GM12872 (cell line): ENCODE measurements at regions not wholly inside any gene's neighbourhood (a gene's known extent, or its start where the extent isn't known, plus 50 kb on each side); places are given as distances from the start of the nearest gene placed in this dataset.

ENCODE experiments used
- TF ChIP-seq, protein P1 (sequence below): IDR thresholded peaks from 3 replicates; pipeline ENCODE4 v1.5.1; 2011; ENCODE audit warnings: low read depth, mild to moderate bottlenecking, low read length, moderate library complexity; ENCODE audit not compliant: insufficient read depth

DNA sequence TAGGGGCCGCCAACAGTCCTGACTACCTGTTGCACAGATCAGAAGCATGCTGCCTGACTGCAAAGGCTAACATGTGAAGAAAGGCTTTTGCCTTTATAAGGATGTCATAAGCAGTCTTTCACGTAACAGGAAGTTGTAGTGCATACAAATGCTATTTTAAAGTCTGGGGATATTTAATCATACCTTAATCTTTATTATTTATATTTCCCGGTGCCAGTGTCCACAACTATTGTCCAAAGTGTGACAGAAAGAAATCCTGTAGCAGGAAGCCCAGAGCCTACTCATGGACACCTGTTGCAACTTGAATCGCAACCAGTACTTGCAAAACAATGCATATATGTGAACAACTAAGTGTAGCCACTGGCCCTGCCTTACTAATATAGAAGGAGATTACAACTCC lies 235.8 kb downstream of the ALDH8A1 start:
- TF ChIP-seq, protein P1, sequence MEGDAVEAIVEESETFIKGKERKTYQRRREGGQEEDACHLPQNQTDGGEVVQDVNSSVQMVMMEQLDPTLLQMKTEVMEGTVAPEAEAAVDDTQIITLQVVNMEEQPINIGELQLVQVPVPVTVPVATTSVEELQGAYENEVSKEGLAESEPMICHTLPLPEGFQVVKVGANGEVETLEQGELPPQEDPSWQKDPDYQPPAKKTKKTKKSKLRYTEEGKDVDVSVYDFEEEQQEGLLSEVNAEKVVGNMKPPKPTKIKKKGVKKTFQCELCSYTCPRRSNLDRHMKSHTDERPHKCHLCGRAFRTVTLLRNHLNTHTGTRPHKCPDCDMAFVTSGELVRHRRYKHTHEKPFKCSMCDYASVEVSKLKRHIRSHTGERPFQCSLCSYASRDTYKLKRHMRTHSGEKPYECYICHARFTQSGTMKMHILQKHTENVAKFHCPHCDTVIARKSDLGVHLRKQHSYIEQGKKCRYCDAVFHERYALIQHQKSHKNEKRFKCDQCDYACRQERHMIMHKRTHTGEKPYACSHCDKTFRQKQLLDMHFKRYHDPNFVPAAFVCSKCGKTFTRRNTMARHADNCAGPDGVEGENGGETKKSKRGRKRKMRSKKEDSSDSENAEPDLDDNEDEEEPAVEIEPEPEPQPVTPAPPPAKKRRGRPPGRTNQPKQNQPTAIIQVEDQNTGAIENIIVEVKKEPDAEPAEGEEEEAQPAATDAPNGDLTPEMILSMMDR, result no peak

- TF ChIP-seq, protein P1, result no peak
Measured at GRCh38 chr6:134712311-134712710, 237.6 kb downstream of the ALDH8A1 start.

DNA sequence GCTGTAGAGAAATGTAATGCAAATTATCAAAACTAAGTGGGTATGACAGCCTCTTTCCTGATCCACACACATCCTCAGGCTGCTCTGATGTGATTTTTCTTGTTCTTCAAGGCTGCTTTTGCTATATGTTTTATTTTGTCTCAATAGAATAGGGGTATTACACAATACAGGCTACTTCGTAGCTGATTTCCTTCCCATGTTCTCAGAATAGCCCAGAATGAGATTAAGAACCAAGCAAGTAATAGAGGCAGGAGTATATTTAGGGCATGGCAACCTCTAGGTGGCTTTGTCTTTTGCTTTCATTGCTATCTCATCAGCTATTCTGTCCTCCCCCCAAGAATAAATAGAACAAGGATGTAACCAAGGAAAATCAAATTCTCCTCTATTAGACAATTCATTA lies 241.8 kb downstream of the ALDH8A1 start:
- TF ChIP-seq, protein P1, result no peak

DNA sequence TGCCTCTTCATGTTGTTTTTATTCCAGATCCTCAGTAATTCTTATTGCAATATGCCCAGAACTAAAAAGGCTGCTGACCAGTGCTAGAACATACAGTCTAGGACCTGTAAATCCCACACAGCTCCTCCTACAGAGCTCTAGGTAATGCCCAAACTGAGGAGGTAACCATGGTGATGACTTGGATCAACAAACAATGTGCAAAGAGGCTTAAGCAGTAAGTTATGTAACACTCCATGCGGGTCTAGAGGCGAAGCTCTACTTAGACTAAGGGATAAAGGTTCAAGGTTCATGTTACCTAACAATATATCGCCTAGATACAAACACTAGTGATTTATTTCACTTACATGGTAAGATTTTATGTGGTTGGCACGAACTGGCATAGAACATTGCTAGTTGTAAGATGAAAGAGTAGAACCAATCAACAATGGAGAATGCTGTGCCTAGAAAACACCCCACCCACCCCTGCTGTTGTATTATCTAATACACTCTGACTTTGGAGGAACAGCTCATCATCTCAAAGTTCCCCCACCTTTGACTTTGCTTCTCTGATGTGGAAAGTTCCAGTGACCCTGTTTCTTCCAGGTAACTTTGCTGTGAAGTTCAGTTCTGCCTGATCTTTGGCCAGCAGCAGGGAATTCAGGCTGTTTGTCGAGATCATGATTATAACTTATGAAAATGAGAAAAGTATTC lies 242.4 kb downstream of the ALDH8A1 start:
- TF ChIP-seq, protein P1, result no peak

- TF ChIP-seq, protein P1, result no peak
Measured at GRCh38 chr6:134706806-134707205, 243.1 kb downstream of the ALDH8A1 start.

GRCh38 chr6:134706153-134706552 lies 243.7 kb downstream of the ALDH8A1 start:
- TF ChIP-seq, protein P1, result no peak

- TF ChIP-seq, protein P1, result no peak
Measured at GRCh38 chr6:134703206-134703605, 246.7 kb downstream of the ALDH8A1 start.
